ENCODE measurements at regions not wholly inside any gene's neighbourhood (a gene's known extent, or its start where the extent isn't known, plus 50 kb on each side); places are given as distances from the start of the nearest gene placed in this dataset.

DNA sequence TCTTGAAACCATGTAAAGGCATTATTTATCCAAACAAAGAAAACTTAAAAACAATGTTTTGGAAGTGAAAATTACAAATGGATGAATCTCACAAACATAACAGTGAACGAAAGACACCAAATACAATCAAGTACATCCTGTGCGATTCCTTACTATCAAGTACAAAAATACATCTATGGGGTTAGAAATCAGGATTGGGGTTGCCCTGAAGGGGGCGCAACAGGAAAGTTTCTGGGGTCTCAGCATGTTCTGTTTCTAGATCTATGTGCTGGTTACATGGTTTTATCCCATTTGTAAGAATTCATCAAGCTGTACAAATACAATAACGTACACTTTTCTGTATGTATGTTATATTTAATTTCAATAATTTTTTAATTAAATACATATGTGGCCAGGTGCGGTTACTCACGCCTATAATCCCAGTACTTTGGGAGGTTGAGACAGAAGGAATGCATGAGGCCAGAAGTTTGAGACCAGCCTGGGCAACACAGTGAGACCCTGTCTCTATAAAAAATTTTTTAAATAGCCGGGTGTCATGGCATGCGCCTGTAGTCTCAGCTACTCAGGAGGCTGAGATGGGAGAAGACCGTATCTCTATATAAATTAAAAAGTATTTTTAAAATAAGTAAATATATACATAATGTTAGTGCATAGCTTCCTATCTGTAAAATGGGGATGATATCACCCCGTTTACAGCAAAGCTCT, 121.5 kb upstream of the SOD1 start:
- TF ChIP-seq, protein P1, sequence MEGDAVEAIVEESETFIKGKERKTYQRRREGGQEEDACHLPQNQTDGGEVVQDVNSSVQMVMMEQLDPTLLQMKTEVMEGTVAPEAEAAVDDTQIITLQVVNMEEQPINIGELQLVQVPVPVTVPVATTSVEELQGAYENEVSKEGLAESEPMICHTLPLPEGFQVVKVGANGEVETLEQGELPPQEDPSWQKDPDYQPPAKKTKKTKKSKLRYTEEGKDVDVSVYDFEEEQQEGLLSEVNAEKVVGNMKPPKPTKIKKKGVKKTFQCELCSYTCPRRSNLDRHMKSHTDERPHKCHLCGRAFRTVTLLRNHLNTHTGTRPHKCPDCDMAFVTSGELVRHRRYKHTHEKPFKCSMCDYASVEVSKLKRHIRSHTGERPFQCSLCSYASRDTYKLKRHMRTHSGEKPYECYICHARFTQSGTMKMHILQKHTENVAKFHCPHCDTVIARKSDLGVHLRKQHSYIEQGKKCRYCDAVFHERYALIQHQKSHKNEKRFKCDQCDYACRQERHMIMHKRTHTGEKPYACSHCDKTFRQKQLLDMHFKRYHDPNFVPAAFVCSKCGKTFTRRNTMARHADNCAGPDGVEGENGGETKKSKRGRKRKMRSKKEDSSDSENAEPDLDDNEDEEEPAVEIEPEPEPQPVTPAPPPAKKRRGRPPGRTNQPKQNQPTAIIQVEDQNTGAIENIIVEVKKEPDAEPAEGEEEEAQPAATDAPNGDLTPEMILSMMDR (IDR thresholded peaks at IDR 0.05; ENCODE audit: insufficient read depth, low read depth, low read length) = peak; percentile 6
- no peak for TF ChIP-seq EZH2 (IDR thresholded peaks at IDR 0.05; ENCODE audit: insufficient read depth, low read length)

Data from astrocyte (in vitro differentiated cells and primary cell).